Calu3 (cell line): ENCODE measurements at regions not wholly inside any gene's neighbourhood (a gene's known extent, or its start where the extent isn't known, plus 50 kb on each side); places are given as distances from the start of the nearest gene placed in this dataset.

Experiments used
- BruUV-seq: library from RNA; stranded (reverse); fragments of 400-500 nt; replicated peaks from 2 replicates; lab custom pipeline; 2021; lab: Mats Ljungman, UMichigan
- CTCF ChIA-PET: fragments of 300-600 bp; sonication (Branson Sonifier 250); formaldehyde crosslinking; loops from one replicate; lab custom pipeline; 2022; ENCODE audit warnings: antibody characterized with exemption; lab: Charles Lee
- DNase-seq: peaks from one replicate; pipeline ENCODE4 v3.0.0; 2022
- H3K27ac Mint-ChIP-seq: one replicate; pipeline ENCODE4 v1.8.0; 2022; ENCODE audit warnings: mixed read lengths; ENCODE audit not compliant: unreplicated experiment
- H3K27me3 Mint-ChIP-seq: one replicate; pipeline ENCODE4 v1.8.0; 2022; ENCODE audit warnings: mixed read lengths; ENCODE audit not compliant: unreplicated experiment
- H3K36me3 Mint-ChIP-seq: one replicate; pipeline ENCODE4 v1.8.0; 2022; ENCODE audit warnings: mild to moderate bottlenecking, moderate library complexity, mixed read lengths; ENCODE audit not compliant: insufficient read depth, unreplicated experiment
- H3K4me1 Mint-ChIP-seq: one replicate; pipeline ENCODE4 v1.8.0; 2022; ENCODE audit warnings: mild to moderate bottlenecking, low read depth, mixed read lengths; ENCODE audit not compliant: unreplicated experiment
- H3K4me3 Mint-ChIP-seq: one replicate; pipeline ENCODE4 v1.8.0; 2022; ENCODE audit warnings: mild to moderate bottlenecking, low read depth, moderate library complexity, mixed read lengths; ENCODE audit not compliant: unreplicated experiment
- H3K9me3 Mint-ChIP-seq: one replicate; pipeline ENCODE4 v1.8.0; 2022; ENCODE audit warnings: low read depth, mixed read lengths; ENCODE audit not compliant: unreplicated experiment
- intact Hi-C: fragments of 100-400 bp; cut with micrococcal nuclease; formaldehyde crosslinking; loops from one replicate; pipeline ENCODE4 v1.10.0; 2022; ENCODE audit not compliant: unreplicated experiment
- TF ChIP-seq, protein P1 (sequence below): fragments of 200-600 bp; IDR thresholded peaks from one replicate; pipeline ENCODE4 v1.8.0; 2022; ENCODE audit warnings: antibody characterized with exemption; ENCODE audit not compliant: unreplicated experiment

DNA sequence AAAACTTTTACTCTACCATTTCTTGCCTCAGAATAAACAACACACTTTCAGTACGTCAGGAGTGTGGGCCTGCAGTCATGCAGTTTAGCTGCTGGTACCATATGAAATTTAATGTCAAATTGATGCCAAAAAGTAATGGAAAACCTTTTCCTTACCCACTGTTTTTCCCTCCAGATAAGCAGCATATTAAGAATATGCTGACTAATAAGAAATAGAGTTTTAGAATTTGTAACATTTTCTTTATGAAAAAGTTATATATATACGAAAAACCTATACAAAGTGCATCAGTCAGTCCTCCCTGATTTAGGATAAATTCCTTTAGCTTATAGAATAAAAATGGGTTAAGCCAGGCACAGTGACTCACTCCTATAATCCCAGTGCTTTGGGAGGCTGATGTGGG lies 206.8 kb upstream of the PPARGC1A start:
- H3K4me3 Mint-ChIP-seq = no peak overlapping the region
- no peaks in the 10 kb centered on the region for H3K27me3 Mint-ChIP-seq
- TF ChIP-seq, protein P1, sequence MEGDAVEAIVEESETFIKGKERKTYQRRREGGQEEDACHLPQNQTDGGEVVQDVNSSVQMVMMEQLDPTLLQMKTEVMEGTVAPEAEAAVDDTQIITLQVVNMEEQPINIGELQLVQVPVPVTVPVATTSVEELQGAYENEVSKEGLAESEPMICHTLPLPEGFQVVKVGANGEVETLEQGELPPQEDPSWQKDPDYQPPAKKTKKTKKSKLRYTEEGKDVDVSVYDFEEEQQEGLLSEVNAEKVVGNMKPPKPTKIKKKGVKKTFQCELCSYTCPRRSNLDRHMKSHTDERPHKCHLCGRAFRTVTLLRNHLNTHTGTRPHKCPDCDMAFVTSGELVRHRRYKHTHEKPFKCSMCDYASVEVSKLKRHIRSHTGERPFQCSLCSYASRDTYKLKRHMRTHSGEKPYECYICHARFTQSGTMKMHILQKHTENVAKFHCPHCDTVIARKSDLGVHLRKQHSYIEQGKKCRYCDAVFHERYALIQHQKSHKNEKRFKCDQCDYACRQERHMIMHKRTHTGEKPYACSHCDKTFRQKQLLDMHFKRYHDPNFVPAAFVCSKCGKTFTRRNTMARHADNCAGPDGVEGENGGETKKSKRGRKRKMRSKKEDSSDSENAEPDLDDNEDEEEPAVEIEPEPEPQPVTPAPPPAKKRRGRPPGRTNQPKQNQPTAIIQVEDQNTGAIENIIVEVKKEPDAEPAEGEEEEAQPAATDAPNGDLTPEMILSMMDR = no peak
- no peak overlapping the region for H3K27ac Mint-ChIP-seq
- H3K9me3 Mint-ChIP-seq = peaks cover 2% of the 10 kb centered on the region
- no peaks in the 10 kb centered on the region for H3K36me3 Mint-ChIP-seq
- intact Hi-C loops = no loop called here
- CTCF ChIA-PET = no interaction called here
- no peaks in the 10 kb centered on the region for H3K4me1 Mint-ChIP-seq
- DNase-seq = no peak
- no TSS peak for BruUV-seq

DNA sequence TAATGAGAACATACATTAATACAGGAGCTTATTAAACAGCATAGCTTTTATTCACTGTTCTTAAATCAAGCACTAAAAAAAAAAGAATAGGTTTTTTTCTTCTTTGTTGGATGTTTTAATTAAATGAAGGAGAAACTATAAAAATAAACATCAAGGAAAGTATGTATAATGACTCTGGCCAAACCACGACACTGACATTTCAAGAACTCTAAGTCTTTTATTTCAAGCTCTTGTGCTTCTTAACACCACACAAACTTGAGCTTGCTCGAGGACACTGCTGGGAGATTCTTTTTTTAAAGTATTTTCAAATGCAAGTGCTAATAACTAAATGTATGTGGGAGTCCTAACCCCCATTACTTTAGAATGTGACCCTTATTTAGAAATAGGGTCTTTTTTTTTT lies 204.9 kb upstream of the PPARGC1A start:
- BruUV-seq = no TSS peak
- TF ChIP-seq, protein P1 = no peak
- Mint-ChIP-seq H3K36me3 (no peaks in the 10 kb centered on the region), H3K4me3 (no peak overlapping the region), H3K9me3 (peaks cover 2% of the 10 kb centered on the region), H3K27ac (no peak overlapping the region), H3K4me1 (no peaks in the 10 kb centered on the region), H3K27me3 (no peaks in the 10 kb centered on the region)
- DNase-seq = no peak
- CTCF ChIA-PET = no interaction called here
- intact Hi-C loops = no loop called here

DNA sequence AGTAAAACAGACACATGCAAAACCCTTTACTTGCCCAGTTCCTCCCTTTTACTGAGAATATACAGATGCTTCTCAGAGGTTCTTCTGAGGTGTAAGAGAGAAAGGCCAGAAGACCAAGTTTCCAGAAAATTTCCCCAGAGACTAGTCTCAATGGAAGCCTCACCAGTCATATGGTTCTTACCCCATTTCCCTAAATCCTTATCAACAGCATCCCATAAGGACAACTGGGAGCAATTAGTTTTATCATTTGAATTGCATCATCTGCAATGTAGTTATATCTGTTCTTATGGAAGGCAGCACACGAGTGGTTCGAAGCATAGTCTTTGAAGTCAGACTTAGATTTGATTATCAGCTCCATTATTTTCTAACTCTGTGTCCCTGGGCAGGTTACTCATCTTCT lies 203.6 kb upstream of the PPARGC1A start:
- Mint-ChIP-seq H3K4me1 (no peaks in the 10 kb centered on the region), H3K27ac (no peak overlapping the region), H3K9me3 (peaks cover 2% of the 10 kb centered on the region), H3K4me3 (no peak overlapping the region), H3K27me3 (no peaks in the 10 kb centered on the region), H3K36me3 (no peaks in the 10 kb centered on the region)
- TF ChIP-seq, protein P1 = no peak
- no TSS peak for BruUV-seq
- intact Hi-C loops = no loop called here
- CTCF ChIA-PET = no interaction called here
- DNase-seq = no peak

DNA sequence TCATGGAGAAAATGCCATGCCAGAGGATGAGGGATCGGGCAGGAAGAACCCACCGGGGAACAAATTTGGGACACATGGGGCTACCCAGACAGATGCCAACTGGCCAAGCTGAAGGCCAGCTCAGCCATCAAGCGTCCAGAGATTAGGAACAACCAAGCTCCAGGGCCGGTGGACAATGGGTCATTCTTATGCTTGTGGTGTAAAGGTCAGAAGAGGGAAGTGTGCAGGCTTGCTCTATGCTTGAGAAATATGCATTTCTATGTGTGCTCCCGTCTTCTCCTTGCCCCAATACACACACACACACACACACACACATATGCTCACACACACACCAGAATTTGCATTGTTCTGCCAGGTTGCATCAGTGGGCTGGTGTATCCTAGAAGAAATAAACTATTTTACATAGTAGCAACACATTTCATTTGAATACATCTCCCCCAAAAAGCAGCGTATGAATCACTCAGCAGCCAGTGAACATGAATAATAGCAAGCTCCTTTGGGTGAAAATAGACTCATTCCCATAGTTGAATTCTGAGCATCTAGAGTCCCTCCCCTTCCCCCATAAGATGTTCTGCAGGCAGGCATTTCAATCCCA lies 201.9 kb upstream of the PPARGC1A start:
- TF ChIP-seq, protein P1 = no peak
- Mint-ChIP-seq H3K36me3 (no peaks in the 10 kb centered on the region), H3K9me3 (peaks cover 2% of the 10 kb centered on the region), H3K27me3 (no peaks in the 10 kb centered on the region), H3K27ac (no peak overlapping the region), H3K4me1 (no peaks in the 10 kb centered on the region), H3K4me3 (no peak overlapping the region)
- BruUV-seq = no TSS peak
- DNase-seq = no peak
- CTCF ChIA-PET = interaction anchor here (0.6 kb wide), 1 partner anchor 202 kb away, joined by 7 read pairs; no protein-coding TSS in a partner anchor
- intact Hi-C loops = no loop called here
